BLaER1 treated with 17β-estradiol and CSF1 and Interleukin-3, amounts not matched to agents 10 nM and 100 nM (cell line): ENCODE measurements at regions not wholly inside any gene's neighbourhood (a gene's known extent, or its start where the extent isn't known, plus 50 kb on each side); places are given as distances from the start of the nearest gene placed in this dataset.
"Not testable (repeated sequence)": the region's sequence is repeated elsewhere in the genome, so short reads cannot be mapped to it uniquely, and the experiment has no call there.

ENCODE experiments used
- H3K27ac ChIP-seq, 11 experiments: shearing (Covaris generic); formaldehyde crosslinking; 2 replicates each; pipeline ENCODE4 v1.8.1; 2022
- H3K27me3 ChIP-seq, 11 experiments: shearing (Covaris generic); formaldehyde crosslinking; 2 replicates each; pipeline ENCODE4 v1.8.1; 2022
- H3K36me3 ChIP-seq, 11 experiments: shearing (Covaris generic); formaldehyde crosslinking; 2 replicates each; pipeline ENCODE4 v1.8.1; 2022
- H3K4me1 ChIP-seq, 10 experiments: shearing (Covaris generic); formaldehyde crosslinking; 2 replicates each; pipeline ENCODE4 v1.8.1; 2022
- H3K4me2 ChIP-seq, 11 experiments: shearing (Covaris generic); formaldehyde crosslinking; 2 replicates each; pipeline ENCODE4 v1.8.1; 2022
- H3K4me3 ChIP-seq, 10 experiments: shearing (Covaris generic); formaldehyde crosslinking; 2 replicates each; pipeline ENCODE4 v1.8.1; 2022
- H3K9ac ChIP-seq, 11 experiments: shearing (Covaris generic); formaldehyde crosslinking; 2 replicates each; pipeline ENCODE4 v1.8.1; 2022
- H3K9me3 ChIP-seq, 11 experiments: shearing (Covaris generic); formaldehyde crosslinking; replicated peaks in 1 of 11; 2 replicates each; pipeline ENCODE4 v1.8.1; 2022
- H4K20me1 ChIP-seq, 11 experiments: shearing (Covaris generic); formaldehyde crosslinking; 2 replicates each; pipeline ENCODE4 v1.8.1; 2022
- Cebpa-rat ChIP-seq, 11 experiments: shearing (Covaris generic); IDR thresholded peaks; 2 replicates each; pipeline ENCODE4 v1.8.1; 2022

DNA sequence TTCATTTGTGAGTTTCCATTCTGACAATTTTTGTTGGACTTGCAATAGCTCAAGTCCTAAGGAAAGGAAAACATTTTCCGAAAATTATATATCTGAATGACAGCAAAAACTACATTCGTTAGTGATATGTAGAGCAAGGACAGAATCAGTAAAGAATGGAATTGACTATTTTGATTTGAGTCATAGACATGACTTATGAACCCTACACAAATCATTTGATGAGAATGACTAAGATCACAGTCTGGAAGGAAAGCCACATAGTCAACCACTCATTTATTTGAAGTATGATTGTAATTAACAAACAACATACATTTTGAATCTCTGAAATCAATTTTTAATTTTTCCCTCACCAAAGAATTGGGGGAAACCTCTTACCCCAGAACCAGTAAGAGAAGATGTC lies 231.6 kb upstream of the CRIM1 start:
- Histone ChIP-seq H3K27me3 (no peaks in the 10 kb centered on the region), H3K4me2 (no peak overlapping the region), H3K4me1 (peaks cover 0 to 15% (median 9%) of the 10 kb centered on the region in 10 experiments; a peak in 14 of 20 replicates), H3K4me3 (no peak overlapping the region), H3K27ac (no peak overlapping the region), H3K36me3 (no peaks in the 10 kb centered on the region), H3K9ac (no peak overlapping the region), H4K20me1 (no peaks in the 10 kb centered on the region), H3K9me3 (0 out of 22 replicates have a peak, but pooled peaks cover 0 to 5% (median 0%) of the 10 kb centered on the region in 11 experiments)
- TF ChIP-seq Cebpa-rat (IDR thresholded peaks at IDR 0.05): no peak

DNA sequence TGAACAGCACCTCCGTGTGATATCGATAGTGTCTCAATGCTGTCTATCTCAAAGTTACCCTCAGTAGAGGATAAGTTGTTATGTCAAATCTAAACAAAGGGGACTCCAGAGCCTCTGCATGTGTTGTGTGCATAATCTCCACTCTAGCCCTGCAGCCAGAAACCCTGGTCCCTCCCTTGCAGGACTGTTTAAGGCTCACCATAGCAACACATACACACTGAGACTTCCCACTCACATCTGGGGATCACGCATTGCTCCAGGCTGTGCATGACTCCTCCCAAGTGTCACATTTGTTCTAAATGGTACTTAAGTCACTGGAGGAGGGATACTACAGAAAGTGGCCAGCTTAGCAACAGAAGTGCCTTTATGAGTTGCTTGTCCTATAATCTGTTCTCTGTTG lies 258.6 kb upstream of the CRIM1 start:
- Histone ChIP-seq H3K9me3 (peaks cover 4 to 41% (median 17%) of the 10 kb centered on the region in 11 experiments; a peak in 16 of 22 replicates), H3K9ac (no peak overlapping the region), H3K27me3 (no peaks in the 10 kb centered on the region), H3K4me3 (no peak overlapping the region), H4K20me1 (no peaks in the 10 kb centered on the region), H3K4me1 (no peaks in the 10 kb centered on the region), H3K4me2 (no peak overlapping the region), H3K27ac (no peak overlapping the region), H3K36me3 (no peaks in the 10 kb centered on the region)
- TF ChIP-seq Cebpa-rat (IDR thresholded peaks at IDR 0.05): no peak

DNA sequence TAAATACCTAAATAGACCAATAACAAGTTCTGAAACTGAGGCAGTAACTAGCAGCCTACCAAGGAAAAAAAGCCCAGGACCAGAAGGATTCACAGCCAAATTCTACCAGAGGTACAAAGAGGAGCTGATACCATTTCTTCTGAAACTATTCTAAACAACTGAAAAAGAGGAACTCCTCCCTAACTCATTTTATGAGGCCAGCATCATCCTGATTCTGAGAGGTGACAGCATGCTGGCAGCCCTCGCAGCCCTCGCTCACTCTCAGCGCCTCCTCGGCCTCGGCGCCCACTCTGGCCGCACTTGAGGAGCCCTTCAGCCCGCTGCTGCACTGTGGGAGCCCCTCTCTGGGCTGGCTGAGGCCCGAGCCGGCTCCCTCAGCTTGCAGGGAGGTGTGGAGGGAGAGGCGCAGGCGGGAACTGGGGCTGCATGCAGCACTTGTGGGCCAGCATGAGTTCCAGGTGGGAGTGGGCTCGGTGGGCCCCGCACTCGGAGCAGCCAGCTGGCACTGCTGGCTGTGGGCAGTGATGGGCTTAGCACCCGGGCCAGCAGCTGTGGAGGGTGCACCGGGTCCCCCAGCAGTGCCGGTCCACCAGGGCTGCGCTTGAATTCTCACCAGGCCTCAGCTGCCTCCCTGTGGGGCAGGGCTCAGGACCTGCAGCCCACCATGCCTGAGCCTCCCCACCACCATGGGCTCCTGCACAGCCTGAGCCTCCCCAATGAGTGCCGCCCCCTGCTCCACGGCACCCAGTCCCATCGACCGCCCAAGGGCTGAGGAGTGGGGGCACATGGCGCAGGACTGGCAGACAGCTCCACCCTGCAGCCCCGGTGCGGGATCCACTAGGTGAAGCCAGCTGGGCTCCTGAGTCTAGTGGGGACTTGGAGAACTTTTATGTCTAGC lies 263.5 kb upstream of the CRIM1 start:
- not testable (repeated sequence) for H3K4me1 ChIP-seq, H3K9ac ChIP-seq, H3K36me3 ChIP-seq, H3K27ac ChIP-seq, H3K4me3 ChIP-seq, H4K20me1 ChIP-seq, H3K27me3 ChIP-seq, H3K4me2 ChIP-seq
- peaks cover 2 to 39% (median 12%) of the 10 kb centered on the region in 11 experiments; a peak in 16 of 22 replicates for H3K9me3 ChIP-seq

GRCh38 chr2:36088716-36089328 lies 266.8 kb upstream of the CRIM1 start:
- no peaks in the 10 kb centered on the region for H3K36me3 ChIP-seq
- H3K4me3 ChIP-seq: no peak overlapping the region
- H3K27ac ChIP-seq: no peak overlapping the region
- H3K9ac ChIP-seq: no peak overlapping the region
- TF ChIP-seq Cebpa-rat (IDR thresholded peaks at IDR 0.05): no peak
- no peaks in the 10 kb centered on the region for H3K4me1 ChIP-seq
- H3K4me2 ChIP-seq: no peak overlapping the region
- no peaks in the 10 kb centered on the region for H3K27me3 ChIP-seq
- peaks cover 0 to 21% (median 7%) of the 10 kb centered on the region in 11 experiments; a peak in 15 of 22 replicates for H3K9me3 ChIP-seq
- H4K20me1 ChIP-seq: no peaks in the 10 kb centered on the region

DNA sequence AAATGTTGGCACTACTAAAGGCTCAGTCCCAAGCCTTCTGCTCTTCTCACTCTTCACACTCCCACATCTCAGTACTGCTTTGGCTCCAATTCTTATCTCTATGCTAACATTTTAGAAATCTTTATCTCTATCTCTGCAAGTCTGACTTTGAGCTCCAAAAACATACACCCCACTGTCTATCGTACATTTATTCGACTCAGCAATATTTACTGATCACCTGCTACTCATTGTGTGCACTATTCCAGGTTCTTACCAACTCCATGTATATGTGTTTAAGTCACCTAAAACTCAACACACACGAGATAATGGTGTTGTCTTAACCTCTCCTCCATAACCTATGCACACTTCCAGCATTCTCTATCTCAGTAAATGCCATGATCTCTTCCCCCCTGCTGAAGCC lies 268.2 kb upstream of the CRIM1 start:
- peaks cover 0 to 7% (median 4%) of the 10 kb centered on the region in 11 experiments; a peak in 14 of 22 replicates for H3K9me3 ChIP-seq
- H3K9ac ChIP-seq: no peak overlapping the region
- TF ChIP-seq Cebpa-rat (IDR thresholded peaks at IDR 0.05): no peak
- no peak overlapping the region for H3K4me3 ChIP-seq
- no peaks in the 10 kb centered on the region for H3K27me3 ChIP-seq
- no peaks in the 10 kb centered on the region for H3K4me1 ChIP-seq
- no peak overlapping the region for H3K4me2 ChIP-seq
- no peak overlapping the region for H3K27ac ChIP-seq
- H4K20me1 ChIP-seq: no peaks in the 10 kb centered on the region
- no peaks in the 10 kb centered on the region for H3K36me3 ChIP-seq

DNA sequence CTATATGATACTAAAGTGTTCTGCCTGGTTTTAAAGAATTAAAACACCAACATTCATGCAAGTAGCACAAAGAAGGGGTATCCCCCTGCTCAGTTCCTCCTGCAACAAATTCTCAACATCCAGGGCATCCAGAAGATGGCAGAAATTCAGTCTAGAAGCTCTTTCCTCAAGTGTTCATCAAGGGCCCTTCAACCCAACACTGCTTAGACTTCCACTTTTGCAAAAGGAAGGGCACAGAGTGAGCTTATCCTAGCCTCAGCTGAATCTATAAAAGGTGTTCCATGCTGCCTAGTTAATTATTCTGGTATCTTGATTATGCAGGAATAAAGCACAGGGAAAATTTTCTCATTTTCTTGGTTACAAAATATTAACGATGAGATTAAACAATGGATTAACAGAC lies 275.8 kb upstream of the CRIM1 start:
- H3K27ac ChIP-seq: no peak overlapping the region
- TF ChIP-seq Cebpa-rat (IDR thresholded peaks at IDR 0.05): no peak

GRCh38 chr2:36074008-36074407 lies 281.6 kb upstream of the CRIM1 start:
- H3K4me3 ChIP-seq: no peak overlapping the region
- no peak overlapping the region for H3K27ac ChIP-seq
- H4K20me1 ChIP-seq: no peaks in the 10 kb centered on the region
- no peaks in the 10 kb centered on the region for H3K4me1 ChIP-seq
- no peak for TF ChIP-seq Cebpa-rat (IDR thresholded peaks at IDR 0.05)
- no peak overlapping the region for H3K9ac ChIP-seq
- H3K9me3 ChIP-seq: peaks cover 0 to 3% (median under 1%) of the 10 kb centered on the region in 11 experiments; a peak in 10 of 22 replicates
- H3K27me3 ChIP-seq: no peaks in the 10 kb centered on the region
- H3K4me2 ChIP-seq: no peak overlapping the region
- H3K36me3 ChIP-seq: no peaks in the 10 kb centered on the region

More for the DNA sequence above, 275.8 kb upstream of the CRIM1 start:
- Histone ChIP-seq H3K9me3 (no peaks in the 10 kb centered on the region), H3K4me1 (no peaks in the 10 kb centered on the region), H3K4me2 (no peak overlapping the region), H3K4me3 (no peak overlapping the region), H3K27me3 (no peaks in the 10 kb centered on the region), H4K20me1 (no peaks in the 10 kb centered on the region), H3K36me3 (no peaks in the 10 kb centered on the region), H3K9ac (no peak overlapping the region)

DNA sequence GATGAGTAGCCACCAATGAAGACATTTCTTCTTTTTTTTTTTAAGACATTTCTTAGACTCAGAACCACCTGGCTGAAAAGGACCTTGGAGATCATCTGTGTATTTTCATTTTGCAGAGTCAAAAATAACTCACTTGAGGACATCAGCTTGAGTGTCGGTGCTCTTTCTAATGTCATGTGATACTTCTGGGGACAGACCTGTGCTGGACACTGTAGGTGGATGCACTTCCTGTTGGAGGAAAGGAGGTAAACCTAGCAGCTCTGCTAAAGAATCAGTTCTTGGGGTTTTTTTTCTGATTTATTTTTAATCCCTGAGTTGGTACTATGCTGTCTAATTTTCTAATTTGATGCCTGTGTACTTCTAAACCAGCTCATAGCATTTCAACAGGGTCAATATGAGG lies 283.9 kb upstream of the CRIM1 start:
- Histone ChIP-seq H3K4me3 (no peak overlapping the region), H3K9ac (no peak overlapping the region), H3K27me3 (no peaks in the 10 kb centered on the region), H3K4me1 (no peaks in the 10 kb centered on the region), H4K20me1 (no peaks in the 10 kb centered on the region), H3K27ac (no peak overlapping the region), H3K36me3 (no peaks in the 10 kb centered on the region), H3K9me3 (peaks cover 0 to 7% (median 5%) of the 10 kb centered on the region in 11 experiments; a peak in 10 of 22 replicates), H3K4me2 (no peak overlapping the region)
- TF ChIP-seq Cebpa-rat (IDR thresholded peaks at IDR 0.05): no peak

DNA sequence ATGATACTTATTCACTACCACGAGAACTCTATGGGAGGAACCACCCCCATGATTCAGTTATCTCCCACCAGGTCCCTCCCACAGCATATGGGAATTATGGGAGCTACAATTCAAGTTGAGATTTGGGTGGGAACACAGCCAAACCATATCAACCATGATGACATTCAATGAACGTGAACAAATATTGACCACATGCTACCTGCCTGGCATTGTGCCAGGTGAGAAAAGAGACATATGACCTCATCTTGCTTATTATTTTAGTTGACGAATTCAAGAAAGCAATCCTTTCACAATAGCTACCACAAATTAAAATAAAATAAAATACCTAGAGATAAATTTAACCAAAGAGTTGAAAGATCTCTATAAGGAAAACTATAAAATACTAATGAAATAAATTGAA lies 286.5 kb upstream of the CRIM1 start:
- Histone ChIP-seq H3K4me2 (no peak overlapping the region), H3K27ac (no peak overlapping the region)
- no peak for TF ChIP-seq Cebpa-rat (IDR thresholded peaks at IDR 0.05)

More for the DNA sequence above, 286.5 kb upstream of the CRIM1 start:
- H4K20me1 ChIP-seq: no peaks in the 10 kb centered on the region
- H3K9ac ChIP-seq: no peak overlapping the region
- H3K4me1 ChIP-seq: no peaks in the 10 kb centered on the region
- no peak overlapping the region for H3K4me3 ChIP-seq
- H3K27me3 ChIP-seq: no peaks in the 10 kb centered on the region
- no peaks in the 10 kb centered on the region for H3K36me3 ChIP-seq
- H3K9me3 ChIP-seq: peaks cover 0 to 8% (median 5%) of the 10 kb centered on the region in 11 experiments; a peak in 10 of 22 replicates
